GM10248 (cell line): ENCODE measurements at regions not wholly inside any gene's neighbourhood (a gene's known extent, or its start where the extent isn't known, plus 50 kb on each side); places are given as distances from the start of the nearest gene placed in this dataset.

Source experiments
- CTCF ChIA-PET: fragments of 300-600 bp; sonication (Branson Sonifier 250); formaldehyde crosslinking; extraction: SDS; loops from one replicate; lab custom pipeline; 2021; ENCODE audit warnings: antibody characterized with exemption; lab: Yijun Ruan, JAX
- POLR2A ChIA-PET: fragments of 350-650 bp; sonication (Branson Sonifier 250); formaldehyde crosslinking; extraction: SDS; loops from one replicate; lab custom pipeline; 2020; ENCODE audit warnings: antibody characterized with exemption; lab: Yijun Ruan, JAX
- DNase-seq: peaks from one replicate; pipeline ENCODE4 v3.0.0; 2012; ENCODE audit errors: extremely low spot score
- CTCF ChIP-seq: IDR thresholded peaks from 2 replicates; pipeline ENCODE4 v1.5.1; 2012; ENCODE audit warnings: mild to moderate bottlenecking, low read depth; ENCODE audit errors: extremely low read depth, missing control alignments, control extremely low read depth

- ChIA-PET CTCF (interaction anchor here (0.9 to 1.2 kb wide), 3 partner anchors 8 to 370 kb away, joined by 3 read pairs; no protein-coding TSS in a partner anchor), POLR2A (interaction anchor here (0.9 kb wide), 1 partner anchor 54 kb away, joined by 4 read pairs; no protein-coding TSS in a partner anchor)
- peak; percentile 76 for DNase-seq
- TF ChIP-seq CTCF, result no peak
Measured at GRCh38 chr2:62363166-62363565, 142.8 kb downstream of the TMEM17 start.

- ChIA-PET CTCF (interaction anchor here (0.9 to 1.7 kb wide), 3 partner anchors 8 to 369 kb away, joined by 3 read pairs; no protein-coding TSS in a partner anchor), POLR2A (no interaction called here)
- DNase-seq, result peak; percentile 62
- no peak for TF ChIP-seq CTCF
Measured at GRCh38 chr2:62362561-62362960, 143.4 kb downstream of the TMEM17 start.

- no peak for TF ChIP-seq CTCF
- ChIA-PET POLR2A (no interaction called here), CTCF (interaction anchor here (0.7 to 1.7 kb wide), 6 partner anchors 8 to 49 kb away, joined by 3 to 4 read pairs (median 3); no protein-coding TSS in a partner anchor)
- no peak for DNase-seq
Measured at GRCh38 chr2:62361964-62362363, 144.0 kb downstream of the TMEM17 start.

- no peak for DNase-seq
- TF ChIP-seq CTCF, result no peak
- POLR2A ChIA-PET, result no interaction called here
- CTCF ChIA-PET, result interaction anchor here (0.8 to 1.4 kb wide), 3 partner anchors 8 to 361 kb away, joined by 3 to 4 read pairs (median 4); no protein-coding TSS in a partner anchor
Measured at GRCh38 chr2:62354771-62355561, 151.0 kb downstream of the TMEM17 start.

GRCh38 chr2:62352031-62352430 is 154.0 kb downstream of the TMEM17 start:
- no peak for TF ChIP-seq CTCF
- no peak for DNase-seq
- POLR2A ChIA-PET, result no interaction called here
- CTCF ChIA-PET, result interaction anchor here (1.4 kb wide), 1 partner anchor 12 kb away, joined by 3 read pairs; no protein-coding TSS in a partner anchor

- DNase-seq, result no peak
- TF ChIP-seq CTCF, result no peak
- ChIA-PET CTCF (interaction anchor here (1.2 to 1.6 kb wide), 2 partner anchors 10 to 40 kb away, joined by 4 read pairs; no protein-coding TSS in a partner anchor), POLR2A (no interaction called here)
Measured at GRCh38 chr2:62349788-62350187, 153.9 kb downstream of the B3GNT2 start.
